HepG2 (cell line): ENCODE measurements at regions not wholly inside any gene's neighbourhood (a gene's known extent, or its start where the extent isn't known, plus 50 kb on each side); places are given as distances from the start of the nearest gene placed in this dataset.

ENCODE experiments used
- ATAC-seq: fragments of 200-7000 bp; cut with Tn5 transposase; 3 replicates; pipeline ENCODE4 v1.9.1; 2020; ENCODE audit warnings: mild to moderate bottlenecking, moderate library complexity
- BruUV-seq: library from RNA; stranded (reverse); fragments of 400-500 nt; replicated peaks from 2 replicates; lab custom pipeline; 2021; lab: Mats Ljungman, UMichigan
- CTCF ChIA-PET: fragments of 300-600 bp; formaldehyde crosslinking; extraction: SDS; loops from one replicate; lab custom pipeline; 2021; ENCODE audit warnings: low total read pairs, inconsistent platforms, low intra/inter-chr PET ratio; lab: Yijun Ruan, JAX
- POLR2A ChIA-PET: fragments of 350-600 bp; sonication (Branson Sonifier 250); formaldehyde crosslinking; loops from one replicate; lab custom pipeline; 2020; ENCODE audit warnings: antibody characterized with exemption, inconsistent platforms; lab: Yijun Ruan, JAX
- DNase-seq: peaks from one replicate; pipeline ENCODE4 v3.0.0-alpha.2; 2015; ENCODE audit warnings: low spot score
- FAIRE-seq: peaks from 3 replicates; lab custom pipeline; 2011; peaks lifted over from hg19 to GRCh38; lab: Jason Lieb, UNC
- H2AFZ ChIP-seq: one replicate; pipeline ENCODE4 v1.6.1; 2011; ENCODE audit warnings: low read length, inconsistent platforms
- H3K27ac ChIP-seq: fragments of 300-600 bp; 3 replicates; pipeline ENCODE4 v1.8.0; 2011; ENCODE audit warnings: mixed run types, mild to moderate bottlenecking, mixed read lengths, low read length, inconsistent platforms; ENCODE audit not compliant: insufficient read depth; ENCODE audit errors: extremely low read length
- H3K27me3 ChIP-seq, 2 experiments: fragments of 200-600 bp in 1 of 2; 2 replicates in 1 of 2; 3 replicates in 1 of 2; pipeline versions ENCODE4 v1.6.0 to v1.8.0; 2011; ENCODE audit warnings: low read length in 2 of 2, mild to moderate bottlenecking in 2 of 2, moderate library complexity in 2 of 2, inconsistent platforms in 1 of 2; ENCODE audit not compliant: insufficient read depth in 2 of 2, control insufficient read depth in 1 of 2
- H3K36me3 ChIP-seq, 2 experiments: fragments of 200-600 bp in 1 of 2; replicated peaks in 1 of 2; 2 replicates in 1 of 2; 3 replicates in 1 of 2; pipeline versions ENCODE4 v1.5.1 to v1.8.0; 2011; ENCODE audit warnings: low read length in 2 of 2, inconsistent platforms in 1 of 2; ENCODE audit not compliant: insufficient read depth in 2 of 2, control insufficient read depth in 1 of 2
- H3K4me1 ChIP-seq: 2 replicates; pipeline ENCODE4 v1.5.1; 2012; ENCODE audit warnings: low read length, inconsistent platforms; ENCODE audit not compliant: insufficient read depth
- H3K4me2 ChIP-seq: 2 replicates; pipeline ENCODE4 v1.6.0; 2011; ENCODE audit warnings: low read depth, low read length, inconsistent platforms
- H3K4me3 ChIP-seq, 3 experiments: fragments of 200-600 bp in 1 of 3; sonication (generic), shearing (Covaris generic) in 1 of 3; replicated peaks in 1 of 3; 2 replicates each; pipeline ENCODE4 v1.5.1; 2011 to 2016; ENCODE audit warnings: low read length in 3 of 3, inconsistent platforms in 2 of 3, low read depth in 2 of 3, mild to moderate bottlenecking in 2 of 3, control low read depth in 1 of 3, mixed read lengths in 1 of 3; ENCODE audit not compliant: insufficient read depth in 1 of 3
- H3K79me2 ChIP-seq: one replicate; pipeline ENCODE4 v1.6.1; 2011; ENCODE audit warnings: low read length, inconsistent platforms; ENCODE audit not compliant: insufficient read depth
- H3K9ac ChIP-seq: 2 replicates; pipeline ENCODE4 v1.6.0; 2011; ENCODE audit warnings: mild to moderate bottlenecking, low read depth, low read length, inconsistent platforms; ENCODE audit not compliant: insufficient read depth
- H3K9me3 ChIP-seq: 2 replicates; pipeline ENCODE4 v1.5.1; 2012; ENCODE audit warnings: mild to moderate bottlenecking, low read length
- H4K20me1 ChIP-seq: 2 replicates; pipeline ENCODE4 v1.6.0; 2011; ENCODE audit warnings: inconsistent platforms, mild to moderate bottlenecking, low read length, moderate library complexity; ENCODE audit not compliant: insufficient read depth
- ESRRA ChIP-seq: sonication (generic); formaldehyde crosslinking; IDR thresholded peaks from 2 replicates; pipeline ENCODE4 v1.5.1; 2020; ENCODE audit warnings: mild to moderate bottlenecking, low read depth, missing genetic modification reagents
- GATAD1 ChIP-seq: IDR thresholded peaks from 2 replicates; pipeline ENCODE4 v1.6.1; 2016; ENCODE audit warnings: missing genetic modification reagents, missing compliant biosample characterization
- NBN ChIP-seq: fragments of 450-650 bp; conservative IDR thresholded peaks from 2 replicates; pipeline ENCODE4 v1.6.1; 2017
- WGBS: methylation state at CpG from one replicate; pipeline ENCODE4 v1.1.6; 2017; ENCODE audit warnings: low lambda C conversion rate; 5-methylcytosine and 5-hydroxymethylcytosine counted together
- in situ Hi-C: cut with HindIII; loops from 2 replicates; pipeline ENCODE4 v1.10.0; 2017; ENCODE audit warnings: low pct_unique_long_range_greater_than_20kb; ENCODE audit not compliant: extremely low pct_ligation_motif_present
- intact Hi-C: fragments of 100-400 bp; cut with micrococcal nuclease; formaldehyde crosslinking; loops from one replicate; pipeline ENCODE4 v1.10.0; 2022; ENCODE audit not compliant: unreplicated experiment
- TF ChIP-seq, protein P1 (sequence below): fragments of 450-650 bp; IDR thresholded peaks from 2 replicates; pipeline ENCODE4 v1.6.1; 2016

- in situ Hi-C loops = no loop called here
- no peaks in the 10 kb centered on the region for H3K79me2 ChIP-seq
- no TSS peak for BruUV-seq
- H3K27me3 ChIP-seq = peaks cover 0 to 12% of the 10 kb centered on the region in 2 experiments; a peak in 1 of 5 replicates
- 51% methylated on average over 13 of the region's 13 CpGs for WGBS
- H3K9ac ChIP-seq = no peak overlapping the region
- H3K4me1 ChIP-seq = 0 out of 2 replicates have a peak, but pooled peaks cover 5% of the 10 kb centered on the region
- no peaks in the 10 kb centered on the region for H3K36me3 ChIP-seq
- CTCF ChIA-PET = no interaction called here
- H3K9me3 ChIP-seq = no peaks in the 10 kb centered on the region
- no peak for FAIRE-seq
- H4K20me1 ChIP-seq = no peaks in the 10 kb centered on the region
- H2AFZ ChIP-seq = no peak overlapping the region
- no peak overlapping the region for H3K27ac ChIP-seq
- POLR2A ChIA-PET = no interaction called here
- TF ChIP-seq ESRRA (CRISPR knock-in tag) = no peak
- no peak overlapping the region for H3K4me2 ChIP-seq
- no peak for ATAC-seq
- no peak for DNase-seq
- no peak overlapping the region for H3K4me3 ChIP-seq
- intact Hi-C loops = no loop called here
Observed at GRCh38 chr16:87138738-87139267, 178.4 kb downstream of the C16orf95 start.

GRCh38 chr16:87140211-87141200, 176.7 kb downstream of the C16orf95 start:
- 72% methylated on average over 39 of the region's 39 CpGs for WGBS
- ATAC-seq = no peak
- Histone ChIP-seq H3K9me3 (no peaks in the 10 kb centered on the region), H3K27ac (no peak overlapping the region), H3K4me1 (0 out of 2 replicates have a peak, but pooled peaks cover 2% of the 10 kb centered on the region), H3K27me3 (no peaks in the 10 kb centered on the region), H3K36me3 (no peaks in the 10 kb centered on the region), H3K79me2 (no peaks in the 10 kb centered on the region), H4K20me1 (no peaks in the 10 kb centered on the region), H2AFZ (no peak overlapping the region), H3K9ac (no peak overlapping the region), H3K4me3 (no peak overlapping the region), H3K4me2 (no peak overlapping the region)
- TF ChIP-seq, protein P1, sequence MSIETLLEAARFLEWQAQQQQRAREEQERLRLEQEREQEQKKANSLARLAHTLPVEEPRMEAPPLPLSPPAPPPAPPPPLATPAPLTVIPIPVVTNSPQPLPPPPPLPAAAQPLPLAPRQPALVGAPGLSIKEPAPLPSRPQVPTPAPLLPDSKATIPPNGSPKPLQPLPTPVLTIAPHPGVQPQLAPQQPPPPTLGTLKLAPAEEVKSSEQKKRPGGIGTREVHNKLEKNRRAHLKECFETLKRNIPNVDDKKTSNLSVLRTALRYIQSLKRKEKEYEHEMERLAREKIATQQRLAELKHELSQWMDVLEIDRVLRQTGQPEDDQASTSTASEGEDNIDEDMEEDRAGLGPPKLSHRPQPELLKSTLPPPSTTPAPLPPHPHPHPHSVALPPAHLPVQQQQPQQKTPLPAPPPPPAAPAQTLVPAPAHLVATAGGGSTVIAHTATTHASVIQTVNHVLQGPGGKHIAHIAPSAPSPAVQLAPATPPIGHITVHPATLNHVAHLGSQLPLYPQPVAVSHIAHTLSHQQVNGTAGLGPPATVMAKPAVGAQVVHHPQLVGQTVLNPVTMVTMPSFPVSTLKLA = peak; percentile 88
- no peak for TF ChIP-seq NBN
- TF ChIP-seq GATAD1 (CRISPR knock-in tag) = no peak
- POLR2A ChIA-PET = no interaction called here
- FAIRE-seq = no peak
- intact Hi-C loops (no loop called here), in situ Hi-C loops (no loop called here)
- BruUV-seq = no TSS peak
- DNase-seq = no peak
- CTCF ChIA-PET = no interaction called here
